Activated CD4-positive, alpha-beta T cell treated with anti-CD3 and anti-CD28 coated beads, Interleukin-2, amount 50 U/mL, for 48 hours (primary cell): ENCODE measurements at regions not wholly inside any gene's neighbourhood (a gene's known extent, or its start where the extent isn't known, plus 50 kb on each side); places are given as distances from the start of the nearest gene placed in this dataset.
"Not testable (repeated sequence)": the region's sequence is repeated elsewhere in the genome, so short reads cannot be mapped to it uniquely, and the experiment has no call there.

Source experiments
- DNase-seq, 2 experiments: peaks; one replicate each; pipeline ENCODE4 v3.0.0-alpha.2; 2020

DNA sequence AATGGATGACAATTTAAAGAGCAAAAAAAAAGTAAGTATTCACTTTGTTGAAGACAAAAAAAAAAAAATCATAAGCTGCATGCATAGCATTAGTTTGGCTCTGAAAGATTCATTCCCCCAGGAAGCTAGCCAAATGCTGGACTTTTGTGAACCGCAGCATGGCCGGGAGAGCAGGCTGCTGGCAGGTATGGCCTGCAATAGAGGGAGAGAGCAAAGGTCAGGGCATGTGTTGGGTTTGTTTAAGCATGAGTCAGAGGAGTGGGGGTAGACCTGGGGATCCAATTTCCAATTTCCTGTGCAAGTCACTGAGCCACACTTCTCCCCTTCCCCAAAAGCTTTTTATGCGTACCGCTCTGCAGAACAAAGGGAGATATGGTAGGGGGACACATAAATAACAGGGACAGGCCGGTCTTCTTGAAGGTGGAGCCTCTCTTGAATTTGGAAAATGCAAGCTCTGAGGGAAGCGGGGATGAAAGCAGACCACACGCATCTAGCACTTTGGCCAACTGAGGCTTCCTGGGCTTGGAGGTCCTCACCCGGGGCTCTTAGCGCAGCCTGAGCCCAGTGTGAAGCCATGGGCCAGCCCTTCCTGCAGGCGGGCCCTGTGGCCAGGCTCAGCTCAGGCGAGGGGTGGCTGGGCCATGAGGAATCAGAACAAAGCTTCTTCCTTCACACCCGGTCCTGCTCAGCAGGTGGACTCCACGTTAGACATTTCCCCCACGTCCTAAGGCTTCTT lies 171.1 kb downstream of the TOMM20 start:
- DNase-seq = peak in 1 of 2 experiments; percentile 4

DNA sequence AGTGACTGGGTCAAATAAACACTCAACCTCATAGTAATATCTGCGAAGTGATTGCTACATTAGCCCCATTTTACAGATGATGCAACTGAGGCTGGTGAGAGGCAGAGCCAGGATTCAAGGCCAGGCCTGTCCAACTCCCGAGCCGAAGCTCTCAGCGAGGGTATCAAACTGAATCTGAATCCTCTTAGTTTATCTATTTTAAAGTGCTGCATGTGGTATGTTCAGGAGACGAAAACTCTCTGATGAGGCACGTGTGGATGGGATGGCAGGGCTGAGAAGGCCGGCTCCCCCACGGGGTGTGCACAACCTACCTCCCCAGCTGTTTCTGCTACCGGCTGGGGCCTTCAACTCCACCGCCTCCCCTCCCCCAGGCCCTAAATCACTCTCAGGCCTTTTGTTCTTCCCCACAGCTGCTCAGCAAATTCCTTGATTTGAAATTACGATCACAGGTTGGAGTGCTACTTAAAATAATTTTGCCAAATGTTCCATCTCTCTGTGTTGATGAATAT lies 171.8 kb downstream of the TOMM20 start:
- DNase-seq = peak in 1 of 2 experiments; percentile 2

DNA sequence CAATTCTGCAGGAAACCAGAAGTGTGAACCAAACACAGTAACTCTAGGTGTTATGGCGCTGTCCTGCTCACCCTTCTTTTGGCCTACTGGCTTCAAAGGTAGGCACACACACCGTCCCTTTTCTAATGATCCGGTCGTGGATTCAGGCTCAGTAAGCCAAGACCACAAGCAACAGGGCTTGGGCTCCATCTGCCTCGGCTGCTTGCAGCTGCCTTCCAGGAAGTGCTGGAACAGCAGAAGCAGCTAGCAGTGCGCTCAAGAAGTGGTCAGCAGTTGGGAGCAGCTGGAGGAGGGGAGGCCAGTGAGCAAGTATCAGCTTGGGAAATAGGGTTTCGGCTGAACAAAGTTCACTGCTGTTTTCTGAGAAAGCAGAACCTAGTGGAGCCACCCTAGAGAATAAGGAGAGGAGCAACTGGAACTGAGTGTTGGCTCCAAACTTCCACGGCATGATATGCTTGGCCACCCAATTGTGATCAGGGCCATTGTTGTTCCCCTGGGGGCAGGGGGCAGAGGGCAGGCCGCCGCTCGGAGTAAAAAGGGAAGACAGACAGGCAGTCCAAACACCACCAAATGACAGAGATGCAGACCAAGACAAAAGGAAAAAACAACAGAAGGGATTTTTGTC lies 173.4 kb downstream of the TOMM20 start:
- DNase-seq = peak in 1 of 2 experiments; percentile 32

- DNase-seq = peak in 1 of 2 experiments; percentile 3
These were observed 174.0 kb downstream of the TOMM20 start for GRCh38 chr1:234954613-234955012.

GRCh38 chr1:234953655-234954405 lies 174.8 kb downstream of the TOMM20 start:
- peak in 1 of 2 experiments; percentile 2 for DNase-seq

- no peak for DNase-seq
These were observed 178.0 kb downstream of the TOMM20 start for GRCh38 chr1:234950598-234950997.

- not testable (repeated sequence) for DNase-seq
These were observed 179.1 kb downstream of the TOMM20 start for GRCh38 chr1:234949528-234949927.

GRCh38 chr1:234944439-234945344 lies 183.9 kb downstream of the TOMM20 start:
- DNase-seq = peak in 1 of 2 experiments; percentile 4

DNA sequence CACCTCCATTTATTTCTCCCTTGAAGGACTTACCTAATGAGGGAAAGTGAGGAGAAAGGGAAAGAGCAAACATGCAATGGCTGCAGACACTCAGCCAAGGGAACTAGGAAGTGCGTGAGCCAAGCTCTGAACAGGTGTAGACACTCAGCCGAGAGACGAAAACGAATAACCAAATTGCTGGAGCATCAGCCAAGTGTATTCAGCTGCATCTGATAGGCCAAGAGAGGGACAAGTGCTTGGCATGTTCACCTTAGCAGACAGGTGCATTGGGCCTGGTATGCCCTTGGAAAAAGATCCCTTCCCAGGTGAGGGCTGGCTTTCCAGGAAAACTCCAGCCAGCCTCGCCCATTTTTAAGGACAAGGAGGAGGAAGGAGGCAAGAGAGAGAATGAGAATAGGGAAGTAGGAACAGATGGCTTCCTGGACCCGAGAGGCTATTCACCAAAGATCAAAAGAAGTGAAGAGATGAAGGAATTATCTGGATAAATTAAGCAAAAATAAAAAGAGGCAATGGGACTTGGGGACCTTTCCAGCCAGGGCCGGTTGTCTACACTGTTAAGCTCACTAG lies 184.7 kb downstream of the TOMM20 start:
- peak in 1 of 2 experiments; percentile 1 for DNase-seq

DNA sequence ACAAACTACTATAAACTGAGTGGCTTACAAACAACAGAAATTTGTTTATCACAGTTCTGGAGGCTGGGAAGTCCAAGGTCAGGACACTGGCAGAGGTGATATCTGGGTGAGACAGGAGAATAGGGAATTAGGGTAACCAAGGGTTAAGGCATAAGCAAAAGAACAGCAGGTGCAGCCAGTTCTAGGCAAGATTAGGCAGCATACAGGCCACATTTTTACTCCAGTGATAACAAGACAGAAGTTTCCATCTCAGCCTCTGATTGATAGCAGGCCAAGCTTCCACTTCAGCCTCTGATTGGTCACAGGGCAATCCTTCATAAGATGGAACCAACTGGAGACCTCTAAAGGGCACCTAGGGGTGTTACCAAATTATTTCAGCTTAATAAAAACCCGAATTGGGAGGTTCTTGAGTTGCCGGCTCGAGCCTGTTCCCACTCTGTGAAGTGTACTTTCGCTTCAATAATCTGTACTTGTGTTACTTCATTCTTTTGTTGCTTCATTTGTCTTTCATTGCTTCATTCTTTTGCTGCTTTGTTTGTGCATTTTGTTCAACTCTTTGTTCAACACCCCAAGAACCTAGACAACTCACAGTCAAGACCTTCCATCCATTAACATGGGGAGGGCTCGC lies 185.6 kb downstream of the TOMM20 start:
- DNase-seq = peak in 1 of 2 experiments; percentile 1

- DNase-seq = peak in 1 of 2 experiments; percentile 1
These were observed 186.7 kb downstream of the TOMM20 start for GRCh38 chr1:234942012-234942332.

GRCh38 chr1:234941321-234942011 lies 187.2 kb downstream of the TOMM20 start:
- DNase-seq = peak in 1 of 2 experiments; percentile 2

- DNase-seq = peak in 1 of 2 experiments; percentile 5
These were observed 187.8 kb downstream of the TOMM20 start for GRCh38 chr1:234940841-234941240.

DNA sequence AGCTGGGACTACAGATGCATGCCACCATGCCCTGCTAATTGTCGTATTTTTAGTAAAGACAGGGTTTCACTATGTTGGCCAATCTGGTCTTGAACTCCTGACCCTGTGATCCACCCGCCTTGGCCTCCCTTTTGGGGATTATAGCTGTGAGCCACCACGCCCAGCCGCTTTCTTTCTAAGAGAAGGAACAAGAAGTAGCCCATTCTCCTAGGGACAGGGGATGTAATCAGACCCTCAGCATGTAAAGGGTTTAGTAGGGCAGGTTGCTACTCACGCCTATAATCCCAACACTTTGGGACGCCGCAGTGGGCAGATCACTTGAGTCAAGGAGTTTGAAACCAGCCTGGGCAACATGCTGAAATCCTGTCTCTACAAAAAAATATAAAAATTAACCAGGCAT lies 189.7 kb downstream of the TOMM20 start:
- DNase-seq = no peak

GRCh38 chr1:234938135-234938534 lies 190.5 kb downstream of the TOMM20 start:
- no peak for DNase-seq

DNA sequence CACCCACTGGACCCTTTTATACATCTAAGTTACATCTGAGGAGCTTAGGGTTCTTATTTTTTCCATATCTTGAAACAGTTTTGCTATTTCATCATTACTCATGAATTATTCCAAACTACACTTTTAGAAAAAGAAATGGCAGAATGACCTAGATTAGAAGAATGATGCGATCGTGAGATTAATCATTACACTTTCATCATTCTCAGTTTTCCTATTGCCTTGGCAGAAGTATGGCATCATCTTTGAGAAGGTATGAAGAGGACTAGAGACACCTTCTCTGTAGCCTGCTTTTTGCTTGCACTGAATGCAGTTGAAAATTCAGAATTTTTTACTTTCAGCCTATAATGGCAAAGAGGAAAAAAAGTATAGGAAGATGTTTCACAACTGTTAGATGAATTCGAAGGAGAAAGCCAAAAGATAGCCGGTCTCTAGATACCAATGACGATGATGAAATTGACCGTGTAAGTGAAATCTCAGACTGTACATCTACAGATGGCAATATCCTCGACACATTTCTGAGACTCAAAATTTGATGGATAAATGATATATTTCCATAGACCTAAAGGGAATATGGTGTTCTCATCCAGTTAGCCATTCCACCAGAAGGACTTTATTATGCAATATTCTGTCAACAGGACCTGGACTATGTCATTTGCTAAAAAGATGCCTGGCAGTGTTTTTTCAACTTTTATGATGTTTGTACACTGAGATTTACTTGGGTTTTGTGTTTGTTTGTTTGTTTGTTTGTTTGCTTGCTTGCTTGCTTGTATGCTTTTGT lies 191.8 kb downstream of the TOMM20 start:
- no peak for DNase-seq

GRCh38 chr1:234934611-234935033 lies 194.0 kb downstream of the TOMM20 start:
- no peak for DNase-seq

- peak in 1 of 2 experiments; percentile 47 for DNase-seq
These were observed 195.2 kb downstream of the TOMM20 start for GRCh38 chr1:234933475-234933874.

DNA sequence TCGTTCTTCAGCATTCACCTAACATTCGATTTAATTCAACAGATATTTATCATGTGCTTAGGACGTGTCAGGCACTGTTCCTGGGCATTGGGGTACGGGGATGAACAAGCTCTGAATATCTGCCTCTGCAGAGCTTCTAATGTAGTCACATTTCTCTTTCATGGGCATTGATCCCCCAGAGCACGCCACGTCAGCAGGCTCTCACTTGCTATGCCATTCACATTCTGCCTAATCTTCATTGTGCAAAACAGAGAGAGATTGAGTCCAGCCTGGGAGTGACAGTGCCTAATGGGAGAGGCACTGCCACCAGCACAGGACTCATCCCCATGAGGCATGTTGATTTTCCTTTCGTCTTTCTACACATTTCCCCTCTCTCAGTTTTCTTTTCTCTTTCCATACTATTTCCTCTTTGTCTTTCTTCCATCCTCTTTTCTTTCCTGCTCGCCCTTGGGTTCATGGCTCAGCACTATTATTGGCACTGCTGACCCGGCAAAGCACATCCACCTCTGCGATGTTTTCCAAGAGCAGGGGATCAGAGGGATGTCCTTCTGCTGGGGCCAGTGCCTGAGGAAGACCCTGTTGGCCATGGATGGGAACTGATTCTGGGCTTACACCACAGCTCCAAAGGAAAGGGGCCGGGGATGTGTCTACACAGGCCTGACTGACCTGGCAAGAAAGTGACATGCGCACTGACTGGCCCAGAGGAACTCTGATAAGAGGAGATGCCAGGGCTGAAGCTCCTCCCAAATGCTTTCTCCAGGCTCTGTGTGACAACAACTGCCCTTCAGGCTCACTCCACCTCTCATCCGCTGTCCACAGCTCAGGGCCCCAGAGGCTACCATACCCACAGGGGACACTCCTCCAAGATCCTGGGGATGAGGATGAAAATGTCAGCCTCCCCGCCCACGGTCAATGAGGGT lies 195.9 kb downstream of the TOMM20 start:
- DNase-seq = no peak
